GM08714 (cell line): ENCODE measurements at regions not wholly inside any gene's neighbourhood (a gene's known extent, or its start where the extent isn't known, plus 50 kb on each side); places are given as distances from the start of the nearest gene placed in this dataset.

Experiments used
- H3K4me3 ChIP-seq: fragments of 200-500 bp; sonication (Bioruptor generic); 2 replicates; pipeline ENCODE4 v1.5.1; 2014; ENCODE audit warnings: mild to moderate bottlenecking, low read length, inconsistent platforms
- ZNF274 ChIP-seq: IDR thresholded peaks from 2 replicates; pipeline ENCODE4 v1.6.1; 2012; ENCODE audit warnings: mild to moderate bottlenecking, low read depth, low read length

DNA sequence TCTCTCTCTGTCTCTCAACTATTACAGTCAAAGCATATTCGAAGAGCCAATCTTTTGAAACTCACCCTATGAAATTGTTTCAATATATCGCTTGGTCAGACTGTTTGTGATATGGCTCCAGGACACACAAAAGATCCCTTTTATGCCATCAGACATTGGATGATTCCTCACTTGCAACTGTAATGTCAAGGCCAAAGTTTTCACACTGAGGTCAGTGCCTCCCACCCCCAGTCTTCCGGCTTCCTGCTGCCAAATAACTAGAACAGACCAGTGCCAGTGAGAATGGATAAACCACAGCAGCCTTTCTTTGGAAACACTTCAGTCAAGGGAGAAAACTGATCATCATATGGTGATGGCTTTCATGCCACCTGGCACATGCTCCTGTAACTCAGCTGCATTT, 321.9 kb upstream of the ZFHX3 start:
- no peak for TF ChIP-seq ZNF274
- H3K4me3 ChIP-seq, result no peak overlapping the region

DNA sequence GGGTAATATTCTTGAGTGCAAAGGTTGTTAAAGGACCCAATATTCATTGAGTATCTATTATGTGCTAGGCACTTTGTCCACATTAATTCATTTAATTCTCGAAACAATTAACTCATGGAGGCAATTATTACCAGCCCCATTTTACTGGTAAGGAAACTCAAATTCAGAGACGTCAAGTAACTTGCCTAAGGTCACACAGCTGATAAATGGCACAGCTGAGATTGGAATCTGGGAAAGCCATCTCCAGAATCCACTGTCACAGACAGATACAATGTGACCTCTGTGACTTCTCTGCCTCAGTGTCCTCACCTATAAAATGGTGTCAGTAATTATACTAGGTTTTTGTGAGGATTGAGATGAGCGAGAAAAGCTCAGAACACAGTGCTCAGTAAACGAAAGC, 320.8 kb upstream of the ZFHX3 start:
- TF ChIP-seq ZNF274, result no peak
- no peak overlapping the region for H3K4me3 ChIP-seq

DNA sequence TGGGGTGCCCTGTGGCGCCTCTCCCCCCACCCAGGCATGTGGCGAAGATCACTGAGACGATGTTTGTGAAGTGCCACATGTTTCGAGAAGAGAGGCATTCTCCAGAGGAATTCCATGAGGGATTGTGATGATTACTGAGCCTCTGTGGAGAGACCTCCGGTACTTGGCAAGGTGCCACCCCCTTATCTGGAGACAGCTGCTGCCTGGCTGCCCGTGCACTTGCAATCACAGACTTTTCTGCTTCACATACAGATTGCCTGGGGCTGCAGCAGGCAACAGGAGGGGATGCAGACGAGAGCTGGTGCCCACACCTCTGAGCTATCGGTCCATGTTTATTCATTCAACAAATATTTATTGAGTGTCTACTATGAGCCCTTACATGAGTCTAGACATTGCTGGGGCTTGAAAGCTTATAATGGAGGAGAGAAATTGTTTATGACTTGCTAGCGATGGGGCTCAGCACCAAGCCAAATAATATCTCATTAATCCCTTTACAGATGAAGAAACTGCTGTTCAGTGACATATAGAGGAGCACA, 317.2 kb upstream of the ZFHX3 start:
- no peak for TF ChIP-seq ZNF274
- H3K4me3 ChIP-seq, result no peak overlapping the region

DNA sequence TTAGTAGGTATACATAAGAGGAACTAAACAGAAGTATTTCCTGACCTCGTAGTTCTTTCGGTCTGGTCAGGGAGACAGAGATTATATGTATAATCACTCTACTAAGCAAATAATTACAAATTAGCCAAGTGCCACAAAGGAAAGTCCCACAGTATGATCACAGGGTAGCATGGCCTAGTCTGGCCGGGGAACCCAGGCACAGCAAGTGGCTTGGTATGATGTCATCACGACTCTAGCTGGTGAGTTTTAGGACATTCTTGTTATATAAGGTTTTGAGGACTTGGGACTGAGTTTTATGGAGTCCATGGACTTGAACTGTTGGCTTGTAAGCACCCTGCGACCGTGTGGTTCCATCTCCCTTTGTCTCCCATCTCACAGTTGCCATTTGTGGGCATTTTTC, 316.5 kb upstream of the ZFHX3 start:
- TF ChIP-seq ZNF274, result no peak
- no peak overlapping the region for H3K4me3 ChIP-seq

DNA sequence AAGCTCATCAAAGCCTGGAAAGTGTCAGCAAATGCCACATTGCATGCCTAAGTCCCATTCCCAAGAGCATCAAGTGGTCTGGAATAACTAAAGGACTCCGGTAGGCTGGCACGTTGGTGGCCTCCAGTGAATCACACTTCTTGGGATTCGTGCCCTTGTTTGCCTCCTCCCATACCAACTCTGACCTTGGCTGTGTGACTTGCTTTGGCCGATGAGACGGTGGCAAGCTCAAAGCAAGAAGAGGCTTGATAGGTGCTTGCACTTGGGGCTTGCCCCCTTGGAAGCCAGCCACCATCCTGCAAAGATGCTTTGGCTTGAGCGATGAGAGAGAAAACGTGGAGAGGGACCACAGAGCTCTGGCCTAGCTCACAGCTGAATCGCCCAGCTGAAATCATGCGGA, 313.1 kb upstream of the ZFHX3 start:
- no peak for TF ChIP-seq ZNF274
- no peak overlapping the region for H3K4me3 ChIP-seq

DNA sequence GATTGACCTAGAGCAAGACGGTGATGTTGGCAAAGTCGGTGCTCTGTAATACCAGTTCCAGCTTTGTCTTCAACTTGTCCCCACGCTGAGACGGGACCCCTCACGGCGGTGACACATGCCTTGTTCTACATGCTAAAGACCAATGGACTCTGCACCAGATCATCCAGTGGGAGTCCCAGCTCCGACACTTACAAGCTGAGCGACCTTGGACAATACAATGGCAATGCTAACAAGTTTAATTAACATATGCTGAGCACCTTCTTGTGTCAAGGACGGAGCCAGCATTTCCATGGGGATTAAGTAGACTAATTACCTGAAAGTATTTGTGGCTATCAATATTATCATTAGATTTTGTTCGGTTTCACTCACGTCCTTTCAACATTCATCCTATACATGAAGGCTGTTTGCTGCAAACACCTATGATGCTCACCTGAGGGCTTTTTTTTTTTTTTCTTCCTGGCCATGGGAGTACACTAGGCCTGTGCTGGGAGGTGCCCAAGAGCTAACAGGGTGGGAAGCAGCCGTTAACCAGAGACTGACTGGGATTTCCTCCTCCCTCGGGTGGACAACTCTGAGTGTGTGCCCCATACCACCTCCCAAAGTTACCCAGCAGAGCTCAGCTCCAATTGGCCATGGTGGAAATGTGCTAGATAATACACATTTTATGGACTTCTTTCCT, 308.6 kb upstream of the ZFHX3 start:
- H3K4me3 ChIP-seq, result no peak overlapping the region
- TF ChIP-seq ZNF274, result no peak

DNA sequence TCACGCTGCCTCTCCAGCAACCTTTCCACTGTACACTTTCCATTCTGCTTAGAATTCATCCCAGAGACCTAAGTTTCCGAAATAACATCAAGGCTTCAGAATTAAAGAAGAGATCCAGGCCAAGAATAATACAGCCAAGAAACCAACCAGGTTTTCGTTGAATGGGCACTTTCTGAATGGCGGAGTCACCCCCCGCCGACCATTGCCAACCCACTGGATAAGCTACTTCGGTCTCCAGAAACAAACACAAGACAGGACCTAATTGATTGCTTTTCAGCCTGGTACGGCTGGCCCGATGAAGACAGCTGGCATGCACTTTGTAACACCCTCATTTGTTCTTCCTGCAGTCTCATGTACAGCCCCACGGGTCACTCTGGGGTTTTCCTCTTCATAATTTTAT, 308.1 kb upstream of the ZFHX3 start:
- H3K4me3 ChIP-seq, result no peak overlapping the region
- no peak for TF ChIP-seq ZNF274

DNA sequence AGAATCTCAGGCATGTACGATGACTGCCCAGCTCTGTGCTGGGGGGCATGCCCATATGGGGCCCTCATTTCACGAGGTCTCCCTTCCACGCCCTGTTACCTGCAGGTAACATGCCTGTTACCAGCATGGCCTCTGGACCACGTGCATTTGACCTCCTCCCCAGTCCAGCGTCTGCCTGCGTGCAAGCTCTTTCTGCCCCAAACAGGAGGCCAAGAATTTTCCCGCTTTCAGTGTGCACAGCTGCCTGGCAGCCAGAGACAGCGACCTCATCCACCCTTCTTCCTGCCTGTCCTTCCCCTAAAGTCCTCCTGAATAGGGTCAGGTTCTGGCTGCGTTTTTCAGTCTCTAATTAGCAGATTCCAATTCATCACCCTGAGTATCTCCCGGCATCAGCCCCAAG, 306.5 kb upstream of the ZFHX3 start:
- no peak for TF ChIP-seq ZNF274

DNA sequence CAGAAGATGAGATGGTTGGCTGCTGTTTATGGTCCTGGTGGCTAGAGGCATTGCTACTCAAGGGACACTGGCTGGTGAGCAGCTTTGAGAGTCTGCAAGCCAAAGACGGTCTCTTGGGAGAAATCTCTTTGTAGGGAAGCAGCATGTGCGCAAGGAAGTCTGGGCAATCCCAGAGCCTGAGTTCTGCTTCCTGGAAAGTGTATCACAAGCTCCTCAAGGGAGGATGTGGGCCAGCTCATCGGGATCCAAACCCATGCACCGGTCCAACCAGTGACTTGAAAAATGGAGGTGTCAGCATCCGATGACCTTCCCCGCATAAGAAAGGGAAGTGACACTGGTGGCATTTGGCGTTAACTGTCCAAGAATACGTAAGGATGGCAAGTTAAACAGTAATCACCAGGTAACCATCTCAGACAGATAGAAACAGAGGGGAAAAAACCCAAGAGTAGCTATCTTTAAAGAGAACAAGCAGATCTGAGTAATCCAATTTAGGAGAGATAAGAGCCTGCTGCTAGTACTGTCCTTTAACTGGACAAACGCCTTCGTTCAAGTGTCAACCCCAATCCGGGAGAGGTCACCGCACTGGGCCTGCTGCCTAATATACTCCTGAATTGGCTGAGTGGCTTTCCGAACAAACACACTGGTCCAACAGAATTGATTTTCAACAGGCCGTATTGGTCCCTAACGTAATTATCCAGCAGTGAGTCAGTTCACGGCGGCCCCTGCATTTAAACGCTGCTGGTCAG, 303.0 kb upstream of the ZFHX3 start:
- H3K4me3 ChIP-seq, result no peak overlapping the region
- no peak for TF ChIP-seq ZNF274

More for the DNA sequence above, 306.5 kb upstream of the ZFHX3 start:
- no peak overlapping the region for H3K4me3 ChIP-seq

DNA sequence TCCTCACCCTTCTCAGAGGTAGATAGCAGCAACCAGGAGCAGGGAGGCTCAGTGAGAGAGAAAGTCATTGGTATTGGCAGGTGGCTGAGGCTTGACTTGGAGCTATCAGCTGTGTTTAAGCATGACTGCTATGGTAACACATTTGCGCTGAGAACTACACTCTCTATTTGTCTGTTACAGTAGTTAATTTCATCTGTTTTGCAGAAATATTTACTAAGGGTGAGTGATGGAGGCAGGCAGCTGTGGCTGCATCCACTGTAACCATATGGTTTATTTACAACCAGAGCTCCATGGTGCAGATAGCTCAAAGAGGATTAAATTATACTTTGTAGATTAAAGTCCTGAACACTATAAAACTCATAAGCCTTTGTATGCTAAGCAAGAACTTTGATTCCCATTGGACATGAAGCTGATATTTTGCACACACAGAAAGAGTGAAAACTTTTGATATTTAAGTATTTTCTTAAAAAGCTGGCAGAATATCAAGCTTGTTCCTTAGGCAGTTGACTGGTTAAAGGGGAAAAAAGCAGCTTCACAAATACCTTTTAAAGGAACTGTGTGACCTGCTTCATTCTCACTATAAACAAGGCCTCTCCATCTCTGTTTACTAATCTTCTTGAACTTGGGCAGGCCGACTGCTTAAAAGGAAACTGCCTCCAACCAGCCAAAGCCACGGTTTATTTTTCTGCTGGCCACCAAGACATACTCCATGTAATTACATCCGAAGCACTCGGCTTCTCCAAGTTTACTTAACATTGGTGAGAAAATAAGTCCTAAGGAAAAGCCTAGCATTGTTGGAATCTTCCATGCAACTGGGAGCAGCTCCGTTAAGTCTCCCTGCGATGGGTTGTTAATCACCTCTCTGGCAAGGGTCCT, 299.8 kb upstream of the ZFHX3 start:
- no peak overlapping the region for H3K4me3 ChIP-seq
- no peak for TF ChIP-seq ZNF274

DNA sequence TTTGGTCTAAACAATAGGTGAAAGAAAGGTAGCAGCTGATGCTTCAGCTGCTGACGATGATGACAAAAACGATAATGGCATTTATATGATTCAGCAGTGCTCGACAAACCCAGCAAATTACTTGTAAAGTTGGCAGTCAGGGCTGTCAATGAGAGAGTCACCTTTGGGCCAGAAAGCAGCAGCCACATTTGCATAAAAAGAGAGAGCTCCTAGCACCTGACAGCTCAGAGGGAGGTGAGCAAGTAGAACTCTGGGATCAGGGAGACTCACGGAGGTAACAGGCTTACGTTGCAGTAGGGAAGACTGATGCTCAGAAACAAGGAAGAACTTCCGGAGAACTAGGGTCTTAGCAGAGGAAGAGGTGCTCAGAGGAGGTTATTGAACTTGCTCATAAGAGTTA, 291.9 kb upstream of the ZFHX3 start:
- H3K4me3 ChIP-seq, result no peak overlapping the region
- no peak for TF ChIP-seq ZNF274

DNA sequence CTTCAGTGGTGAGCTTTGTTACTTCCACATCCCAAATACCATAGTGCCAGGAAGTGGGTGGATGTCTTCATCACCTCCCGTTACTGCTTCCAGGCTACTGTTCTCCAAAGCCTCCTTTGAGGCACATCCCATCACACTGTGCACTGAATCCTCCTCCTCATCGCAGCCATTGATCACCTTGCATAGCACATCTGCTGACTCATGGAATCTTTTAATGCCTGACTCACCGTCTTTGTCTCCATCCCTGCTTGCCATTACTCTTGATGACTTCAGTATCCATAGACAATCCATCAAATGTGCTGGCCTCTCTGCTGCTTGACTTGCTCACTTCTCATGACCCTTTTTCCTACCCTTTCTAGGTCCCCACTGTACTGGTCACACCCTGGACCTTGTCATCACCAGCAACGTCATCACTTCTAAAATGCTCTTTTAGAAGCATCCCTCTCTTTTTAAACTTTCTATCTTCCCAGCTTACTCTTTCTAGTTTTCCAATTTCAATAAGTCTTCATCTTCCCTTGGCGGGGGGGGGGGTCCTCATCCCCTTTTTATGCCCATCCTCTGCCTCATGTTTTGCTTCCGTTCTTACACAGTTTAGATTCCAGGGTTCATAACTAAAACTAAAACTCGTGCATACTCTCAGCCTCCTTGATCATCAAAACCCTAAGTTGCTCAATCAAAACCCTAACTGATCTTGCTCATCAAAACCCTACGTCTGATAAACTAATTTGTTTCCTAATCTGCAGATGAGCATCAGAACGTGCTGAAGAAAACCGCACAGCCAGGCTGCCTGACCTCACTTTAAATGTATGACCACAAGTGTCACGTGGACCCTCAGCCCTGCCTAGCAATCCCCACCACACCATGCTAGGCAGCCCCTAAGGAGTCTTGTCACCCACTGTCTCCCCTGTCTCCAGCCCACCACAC, 289.7 kb upstream of the ZFHX3 start:
- H3K4me3 ChIP-seq, result no peak overlapping the region
- no peak for TF ChIP-seq ZNF274
